Kidney epithelial cell (primary cell): ENCODE measurements at regions not wholly inside any gene's neighbourhood (a gene's known extent, or its start where the extent isn't known, plus 50 kb on each side); places are given as distances from the start of the nearest gene placed in this dataset.

ENCODE experiments used
- DNase-seq: peaks from one replicate; pipeline ENCODE4 v3.0.0-alpha.2; 2010; ENCODE audit warnings: low read depth
- H3K27me3 ChIP-seq: 2 replicates; pipeline ENCODE4 v1.6.0; 2011; ENCODE audit warnings: low read length; ENCODE audit not compliant: control insufficient read depth, insufficient read depth
- H3K36me3 ChIP-seq: 2 replicates; pipeline ENCODE4 v1.5.1; 2011; ENCODE audit warnings: low read length; ENCODE audit not compliant: control insufficient read depth, insufficient read depth
- H3K4me3 ChIP-seq: 2 replicates; pipeline ENCODE4 v1.5.1; 2011; ENCODE audit warnings: low read depth, mild to moderate bottlenecking, control low read depth, low read length
- TF ChIP-seq, protein P1 (sequence below): IDR thresholded peaks from 2 replicates; pipeline ENCODE4 v1.5.1; 2011; ENCODE audit warnings: mild to moderate bottlenecking, moderate library complexity, low read length, control low read depth, inconsistent platforms; ENCODE audit not compliant: insufficient read depth, poor library complexity, severe bottlenecking

DNA sequence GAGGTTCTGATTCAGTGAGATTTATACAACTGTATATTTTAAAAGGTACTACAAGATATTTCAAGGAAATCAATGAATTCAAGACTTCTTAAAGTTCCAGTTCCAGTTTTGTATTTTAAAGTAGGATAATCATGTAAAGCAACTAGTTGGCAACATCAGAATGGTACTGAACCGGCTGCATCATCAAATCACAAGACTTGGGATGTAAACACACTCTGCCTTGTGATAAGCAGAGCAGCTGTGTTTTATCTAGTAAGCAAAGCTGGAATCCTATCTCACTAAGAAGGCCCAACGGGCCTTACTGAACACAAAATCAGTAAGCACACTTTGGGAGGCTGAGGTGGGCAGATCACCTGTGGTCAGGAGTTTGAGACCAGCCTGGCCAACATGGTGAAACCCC lies 327.2 kb upstream of the NREP start:
- TF ChIP-seq, protein P1, sequence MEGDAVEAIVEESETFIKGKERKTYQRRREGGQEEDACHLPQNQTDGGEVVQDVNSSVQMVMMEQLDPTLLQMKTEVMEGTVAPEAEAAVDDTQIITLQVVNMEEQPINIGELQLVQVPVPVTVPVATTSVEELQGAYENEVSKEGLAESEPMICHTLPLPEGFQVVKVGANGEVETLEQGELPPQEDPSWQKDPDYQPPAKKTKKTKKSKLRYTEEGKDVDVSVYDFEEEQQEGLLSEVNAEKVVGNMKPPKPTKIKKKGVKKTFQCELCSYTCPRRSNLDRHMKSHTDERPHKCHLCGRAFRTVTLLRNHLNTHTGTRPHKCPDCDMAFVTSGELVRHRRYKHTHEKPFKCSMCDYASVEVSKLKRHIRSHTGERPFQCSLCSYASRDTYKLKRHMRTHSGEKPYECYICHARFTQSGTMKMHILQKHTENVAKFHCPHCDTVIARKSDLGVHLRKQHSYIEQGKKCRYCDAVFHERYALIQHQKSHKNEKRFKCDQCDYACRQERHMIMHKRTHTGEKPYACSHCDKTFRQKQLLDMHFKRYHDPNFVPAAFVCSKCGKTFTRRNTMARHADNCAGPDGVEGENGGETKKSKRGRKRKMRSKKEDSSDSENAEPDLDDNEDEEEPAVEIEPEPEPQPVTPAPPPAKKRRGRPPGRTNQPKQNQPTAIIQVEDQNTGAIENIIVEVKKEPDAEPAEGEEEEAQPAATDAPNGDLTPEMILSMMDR = no peak
- Histone ChIP-seq H3K27me3 (no peaks in the 10 kb centered on the region), H3K36me3 (no peaks in the 10 kb centered on the region), H3K4me3 (no peak overlapping the region)
- no peak for DNase-seq

DNA sequence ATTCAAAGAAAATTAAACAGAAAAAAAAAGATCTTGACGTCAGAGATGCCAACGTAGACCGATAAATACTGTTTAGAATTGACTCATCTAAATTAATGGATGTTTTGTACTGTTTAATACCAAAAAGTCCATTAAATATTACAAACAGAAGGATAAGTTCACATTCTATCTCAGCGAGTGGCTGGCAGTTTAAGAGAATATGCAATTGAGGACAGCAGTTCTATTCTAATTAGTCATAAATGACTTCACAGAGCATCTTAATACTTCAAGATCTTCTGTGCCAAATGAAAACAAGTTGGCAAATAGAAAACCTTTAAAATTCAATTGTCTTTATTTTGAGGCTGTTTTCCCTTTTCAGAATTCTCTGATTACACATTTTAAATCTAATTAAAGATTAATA lies 326.6 kb upstream of the NREP start:
- TF ChIP-seq, protein P1 = no peak
- Histone ChIP-seq H3K27me3 (no peaks in the 10 kb centered on the region), H3K4me3 (no peak overlapping the region), H3K36me3 (no peaks in the 10 kb centered on the region)
- DNase-seq = no peak

DNA sequence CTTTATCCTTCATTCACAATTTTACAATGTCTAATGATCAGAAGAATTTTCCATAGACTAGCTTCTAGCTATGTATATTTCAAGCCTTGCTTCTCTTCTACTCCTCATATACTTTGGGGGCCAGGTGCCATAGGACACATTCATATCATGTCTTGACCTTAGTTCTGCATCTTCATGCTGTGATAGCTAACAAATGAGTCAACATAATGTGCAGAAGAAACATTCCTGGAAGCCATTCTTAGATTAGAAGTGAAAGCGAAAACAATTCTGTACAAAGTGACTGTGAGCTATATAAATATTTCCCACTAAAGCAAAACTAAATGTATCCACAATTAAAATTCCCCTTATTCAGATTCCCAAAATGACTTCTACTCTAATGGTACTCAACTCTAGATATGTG lies 320.2 kb upstream of the NREP start:
- H3K4me3 ChIP-seq = no peak overlapping the region

DNA sequence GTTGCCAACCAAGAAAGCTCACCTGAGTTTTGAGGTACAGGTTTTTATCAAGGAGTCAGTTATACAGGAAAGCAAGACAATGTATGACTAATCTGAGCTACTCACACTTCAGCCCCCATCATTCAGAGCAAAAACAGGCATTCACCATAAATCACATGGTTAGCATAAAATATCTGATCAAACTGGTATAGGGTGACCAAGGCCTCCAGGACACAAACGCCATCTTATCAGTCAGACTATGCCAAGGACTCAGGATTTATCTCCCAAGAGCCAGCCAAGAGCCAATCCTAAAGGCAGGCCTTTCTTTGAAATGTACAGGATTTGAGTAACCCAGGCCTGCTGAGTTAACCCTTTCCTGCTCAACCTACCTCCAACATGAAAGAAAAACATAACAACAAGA lies 313.0 kb upstream of the NREP start:
- no peak for DNase-seq
- H3K27me3 ChIP-seq = no peaks in the 10 kb centered on the region
- TF ChIP-seq, protein P1 = no peak

More for the DNA sequence above, 320.2 kb upstream of the NREP start:
- no peak for DNase-seq
- no peaks in the 10 kb centered on the region for H3K27me3 ChIP-seq
- H3K36me3 ChIP-seq = no peaks in the 10 kb centered on the region
- TF ChIP-seq, protein P1 = no peak

DNA sequence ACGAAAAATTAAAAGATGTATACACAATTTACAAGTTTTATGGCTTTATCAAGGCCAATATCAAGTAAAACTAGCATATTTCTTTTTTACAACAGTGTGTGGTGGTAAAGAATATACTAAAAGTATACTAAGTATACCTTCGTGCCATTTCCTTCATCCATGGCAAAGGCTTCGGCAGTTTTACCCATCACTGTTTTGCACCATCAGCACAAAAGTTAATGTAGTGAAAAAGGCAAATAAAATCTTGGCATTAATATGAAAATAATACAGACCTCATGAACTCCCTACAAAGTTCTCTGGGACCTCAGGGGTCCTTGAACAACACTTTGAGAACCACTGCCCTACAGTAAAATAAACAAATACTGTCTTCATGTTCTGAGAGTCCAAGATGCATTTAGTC lies 312.3 kb upstream of the NREP start:
- no peak overlapping the region for H3K4me3 ChIP-seq
- H3K36me3 ChIP-seq = no peaks in the 10 kb centered on the region
- no peak for DNase-seq
- H3K27me3 ChIP-seq = no peaks in the 10 kb centered on the region
- TF ChIP-seq, protein P1 = no peak

More for the DNA sequence above, 313.0 kb upstream of the NREP start:
- H3K4me3 ChIP-seq = no peak overlapping the region
- no peaks in the 10 kb centered on the region for H3K36me3 ChIP-seq

DNA sequence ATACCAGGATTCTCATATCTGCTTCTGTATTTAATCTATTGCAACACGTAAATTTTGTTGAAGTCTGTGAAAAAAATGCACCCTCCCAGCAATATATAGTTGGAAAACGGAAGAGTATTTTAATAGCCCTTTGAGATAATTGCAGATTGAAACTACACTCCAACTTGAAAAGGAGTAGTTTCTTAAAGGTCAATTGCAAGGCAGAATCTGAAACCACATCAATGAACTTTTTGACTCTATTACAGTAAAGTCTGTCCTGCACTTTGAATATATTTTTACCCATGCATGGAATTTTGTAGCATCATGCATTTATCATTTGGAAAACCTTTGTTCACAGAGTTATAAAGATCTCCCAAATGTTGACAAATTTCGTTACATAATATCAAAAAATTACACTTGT lies 311.6 kb upstream of the NREP start:
- TF ChIP-seq, protein P1 = no peak
- Histone ChIP-seq H3K36me3 (no peaks in the 10 kb centered on the region), H3K27me3 (no peaks in the 10 kb centered on the region), H3K4me3 (no peak overlapping the region)
- DNase-seq = no peak
